NCI-H2227 (cell line): ENCODE measurements at regions not wholly inside any gene's neighbourhood (a gene's known extent, or its start where the extent isn't known, plus 50 kb on each side); places are given as distances from the start of the nearest gene placed in this dataset.
A peak's percentile ranks its signal among the peaks of the same experiment; 100 is the strongest.
"Not testable (repeated sequence)": the region's sequence is repeated elsewhere in the genome, so short reads cannot be mapped to it uniquely, and the experiment has no call there.

Experiments used
- DNase-seq: peaks from one replicate; lab custom pipeline; 2025; ENCODE audit not compliant: unreplicated experiment; lab: John Stamatoyannopoulos, UW

- DNase-seq, result no peak
Measured at GRCh38 chr2:12870692-12871091, 154.0 kb downstream of the TRIB2 start.

DNA sequence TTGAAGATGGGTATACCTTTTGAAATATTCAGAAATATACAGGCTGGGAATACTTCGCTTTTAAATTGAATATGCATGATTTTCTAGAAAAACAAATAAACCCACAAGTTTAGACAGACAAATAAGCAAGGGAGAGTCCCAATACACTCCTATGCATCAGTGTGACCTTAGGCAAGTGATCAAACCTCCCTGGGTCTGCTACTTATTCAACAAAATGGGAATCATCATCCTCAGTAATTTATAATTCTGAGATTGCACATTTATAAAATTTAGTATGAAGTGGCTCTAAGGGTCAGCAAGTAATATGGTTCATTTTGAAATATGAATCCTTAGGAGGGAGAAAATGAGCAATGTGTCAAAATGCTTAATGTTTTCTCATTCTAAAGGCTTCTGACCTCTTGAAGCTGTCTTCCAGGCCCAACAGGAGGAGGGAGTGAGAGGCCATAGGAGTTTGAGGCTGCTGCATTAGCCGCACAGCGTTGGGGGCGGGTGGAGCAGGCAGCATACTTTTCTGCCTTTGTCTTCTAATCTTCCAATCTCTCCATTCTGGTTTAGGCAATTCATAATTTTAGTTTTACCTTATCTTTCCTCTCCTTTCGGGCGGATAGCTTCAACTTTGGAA, 155.1 kb downstream of the TRIB2 start:
- DNase-seq, result no peak

DNA sequence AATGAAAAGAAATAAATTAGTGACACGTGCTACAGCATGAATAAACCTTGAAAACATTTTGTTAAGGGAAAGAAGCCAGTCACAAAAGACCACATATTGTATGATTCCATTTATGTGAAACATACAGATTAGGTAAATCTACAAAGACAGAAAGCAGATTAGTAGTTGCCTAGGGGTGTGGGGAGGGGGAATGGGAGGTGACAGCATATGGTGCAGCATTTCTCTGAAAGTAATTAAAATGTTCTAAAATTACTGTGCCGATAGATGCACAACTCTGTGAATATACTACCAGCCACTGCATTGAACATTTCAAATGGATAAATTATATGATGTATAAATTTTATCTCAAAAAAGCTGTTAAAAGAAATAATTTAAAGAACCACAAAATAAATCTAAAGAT, 161.0 kb downstream of the TRIB2 start:
- no peak for DNase-seq

GRCh38 chr2:12879649-12880048, 162.9 kb downstream of the TRIB2 start:
- no peak for DNase-seq

GRCh38 chr2:12881952-12882351, 165.2 kb downstream of the TRIB2 start:
- DNase-seq, result no peak

DNA sequence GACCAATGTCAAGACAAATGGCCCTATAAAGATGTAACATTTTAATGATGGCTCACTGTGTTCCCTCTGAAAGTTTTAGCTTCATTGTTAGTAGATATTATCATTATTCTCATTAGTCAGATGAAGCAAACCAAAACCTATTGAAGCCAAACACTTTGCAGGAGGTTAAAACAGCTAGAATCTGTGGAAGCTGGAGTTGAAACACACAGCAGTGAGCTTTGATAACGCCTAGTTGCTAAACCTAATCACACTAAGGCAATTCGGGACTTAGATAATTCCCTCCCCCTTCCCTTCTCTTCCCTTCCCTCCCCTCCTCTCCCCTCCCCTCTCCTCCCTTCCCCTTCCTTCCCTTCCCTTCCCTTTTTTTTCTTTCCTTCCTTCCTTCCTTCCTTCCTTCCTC, 165.7 kb downstream of the TRIB2 start:
- DNase-seq, result no peak

- DNase-seq, result no peak
Measured at GRCh38 chr2:12883906-12884305, 167.2 kb downstream of the TRIB2 start.

DNA sequence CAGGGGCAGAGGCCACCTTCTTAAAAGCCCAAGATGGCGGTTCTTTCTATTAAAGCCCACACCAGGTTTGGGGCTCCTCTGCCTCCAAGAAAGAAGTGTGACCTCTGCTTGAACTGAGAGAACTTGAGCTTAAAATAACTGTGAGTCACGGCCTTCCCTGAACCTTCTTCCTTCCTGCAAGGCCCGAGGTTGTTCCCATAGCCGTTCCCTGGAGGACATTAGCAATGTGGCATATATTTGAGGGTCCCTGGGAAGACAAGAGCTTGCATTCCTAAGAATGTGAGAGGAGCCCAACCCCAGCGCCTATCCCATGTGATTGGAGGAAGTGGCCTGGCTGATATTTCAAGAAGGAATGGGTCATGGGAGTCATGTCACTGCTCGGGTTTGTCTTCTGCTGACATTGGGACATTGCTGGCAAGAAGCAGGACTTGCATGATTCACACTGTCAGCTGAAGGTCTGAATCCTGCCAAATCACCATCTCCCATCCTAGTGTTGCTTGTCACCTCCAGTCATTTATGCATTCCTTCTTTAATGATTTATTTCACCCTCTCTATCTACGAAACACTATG, 168.1 kb downstream of the TRIB2 start:
- DNase-seq, result no peak

DNA sequence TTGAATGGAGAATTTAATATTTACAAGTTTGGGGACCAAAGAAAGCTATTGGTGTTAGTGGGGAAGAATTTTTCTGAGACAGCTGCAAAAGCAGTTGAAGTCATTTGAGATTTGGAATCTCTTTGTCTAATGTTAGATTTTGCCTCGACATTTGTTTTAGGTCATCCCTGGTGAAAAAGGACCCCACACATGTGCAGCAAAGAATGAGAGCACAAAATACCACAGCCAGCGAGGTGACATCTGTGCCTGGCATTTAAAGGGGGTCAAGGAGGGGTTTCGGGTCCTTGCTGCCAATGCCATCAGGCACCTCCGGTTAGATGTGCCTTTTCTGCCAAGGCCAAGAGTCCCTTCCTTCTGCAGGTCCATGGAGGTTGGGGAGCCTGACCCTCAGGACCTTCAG, 173.3 kb downstream of the TRIB2 start:
- DNase-seq, result no peak

DNA sequence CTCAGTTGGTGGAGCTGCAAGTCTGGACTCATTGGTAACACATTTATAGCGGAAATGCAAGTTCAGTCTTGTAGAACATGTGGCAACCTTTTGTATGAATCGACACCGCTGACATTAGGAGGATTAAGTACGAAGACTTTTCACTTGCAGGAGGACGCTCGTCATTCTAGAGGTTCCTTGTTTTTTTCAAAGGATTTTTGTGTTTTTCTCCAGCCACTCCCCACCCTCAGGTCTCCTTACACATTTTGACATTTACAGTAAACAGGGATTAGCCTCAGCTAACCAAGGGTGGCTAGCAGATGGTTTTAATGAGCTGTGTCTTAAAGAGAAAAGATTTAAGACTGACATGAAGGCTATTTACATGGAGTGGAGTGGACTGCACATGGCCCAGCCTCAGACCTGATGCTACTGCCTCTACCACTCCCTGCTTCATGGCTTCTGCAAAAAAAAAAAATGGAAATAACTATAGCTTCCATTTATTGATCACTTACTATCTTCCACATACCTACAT, 173.8 kb downstream of the TRIB2 start:
- no peak for DNase-seq

GRCh38 chr2:12895017-12895416, 178.3 kb downstream of the TRIB2 start:
- DNase-seq, result no peak

GRCh38 chr2:12896318-12896982, 179.7 kb downstream of the TRIB2 start:
- no peak for DNase-seq

DNA sequence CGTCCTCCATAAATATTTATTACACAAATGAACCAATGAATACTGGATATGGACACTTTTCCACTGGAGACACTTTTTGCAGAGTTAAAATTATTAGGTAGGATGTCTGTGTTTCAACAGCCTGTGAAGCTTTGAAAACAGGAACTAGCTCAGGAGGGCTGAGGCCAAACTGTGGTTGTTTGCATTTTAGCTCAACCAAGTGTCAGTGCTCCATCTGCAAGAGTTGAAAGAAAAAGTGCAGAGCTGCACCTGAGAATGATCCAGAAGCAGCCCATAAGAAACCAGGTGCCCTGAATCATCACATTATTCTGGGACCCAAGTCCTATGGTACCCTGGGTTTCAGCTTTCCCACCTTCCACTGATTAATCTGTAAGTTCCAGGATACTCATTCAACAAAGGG, 180.4 kb downstream of the TRIB2 start:
- no peak for DNase-seq

DNA sequence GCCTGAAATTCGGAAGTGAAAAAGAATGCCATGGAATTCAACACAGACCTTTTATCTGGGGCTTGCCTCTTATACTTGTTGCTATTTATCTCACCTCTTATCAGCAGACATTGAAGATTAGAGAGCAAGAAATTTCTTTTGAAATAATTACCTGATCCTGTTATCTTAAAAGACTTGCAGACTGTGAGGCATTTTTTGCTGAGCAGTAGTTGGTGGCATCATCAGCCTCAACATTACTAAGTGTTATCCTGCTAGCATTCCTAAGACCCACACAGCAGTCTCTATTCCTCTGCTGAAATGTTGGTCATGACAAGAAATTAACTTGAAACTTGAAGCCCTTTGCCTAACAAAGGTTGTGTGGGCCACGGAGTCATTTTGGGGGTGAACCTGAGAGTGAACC, 186.5 kb downstream of the TRIB2 start:
- DNase-seq, result no peak

DNA sequence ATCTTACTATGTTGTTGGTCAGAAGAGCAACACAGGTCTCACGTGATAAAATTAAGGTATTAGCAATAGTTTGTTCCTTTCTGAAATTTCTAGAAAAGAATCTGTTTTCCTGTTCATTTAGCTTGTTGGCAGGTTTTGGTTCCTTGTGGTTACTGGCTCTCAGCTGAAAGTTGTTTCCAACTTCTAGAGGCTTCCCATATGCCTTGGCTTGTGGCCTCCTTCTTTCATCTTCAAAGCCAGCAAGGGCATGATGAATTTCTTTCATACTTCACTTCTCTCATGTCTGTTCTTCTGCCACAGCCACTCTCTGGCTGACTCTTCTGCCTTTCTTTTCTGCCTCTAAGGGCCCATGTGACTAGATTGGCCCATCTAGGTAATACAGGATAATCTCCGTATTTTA, 193.7 kb downstream of the TRIB2 start:
- no peak for DNase-seq

- DNase-seq, result no peak
Measured at GRCh38 chr2:12915787-12916186, 199.1 kb downstream of the TRIB2 start.

- DNase-seq, result no peak
Measured at GRCh38 chr2:12918138-12918834, 201.6 kb downstream of the TRIB2 start.

DNA sequence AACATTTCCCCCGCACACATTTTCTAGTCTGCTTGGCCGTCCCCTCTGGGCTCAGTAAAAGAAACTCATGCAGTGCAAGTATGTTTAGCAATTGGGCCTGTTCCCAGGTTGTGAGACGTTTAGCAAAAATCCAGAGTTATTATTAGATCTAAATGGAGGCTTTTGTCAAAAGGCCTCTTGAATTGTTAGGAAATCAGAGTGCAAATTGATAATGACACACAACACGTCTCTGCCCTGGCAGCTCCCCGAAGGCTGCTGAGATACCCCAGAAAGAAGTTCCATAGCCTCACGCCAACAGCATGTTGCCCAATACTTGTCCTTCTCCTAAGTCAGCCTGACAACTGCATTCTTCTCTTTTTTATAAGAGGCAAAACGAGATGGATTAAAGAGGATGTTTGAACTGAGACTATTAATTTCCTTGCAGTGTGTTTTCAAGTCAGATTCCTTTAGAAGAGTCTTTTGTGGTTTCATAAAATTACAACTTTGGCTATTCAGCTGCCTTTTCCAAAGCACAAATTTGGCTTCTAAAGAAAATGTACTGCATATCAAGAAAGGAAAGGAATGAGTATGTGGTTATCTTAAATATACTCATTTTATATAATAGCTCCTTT, 202.2 kb downstream of the TRIB2 start:
- peak; percentile 27 for DNase-seq

DNA sequence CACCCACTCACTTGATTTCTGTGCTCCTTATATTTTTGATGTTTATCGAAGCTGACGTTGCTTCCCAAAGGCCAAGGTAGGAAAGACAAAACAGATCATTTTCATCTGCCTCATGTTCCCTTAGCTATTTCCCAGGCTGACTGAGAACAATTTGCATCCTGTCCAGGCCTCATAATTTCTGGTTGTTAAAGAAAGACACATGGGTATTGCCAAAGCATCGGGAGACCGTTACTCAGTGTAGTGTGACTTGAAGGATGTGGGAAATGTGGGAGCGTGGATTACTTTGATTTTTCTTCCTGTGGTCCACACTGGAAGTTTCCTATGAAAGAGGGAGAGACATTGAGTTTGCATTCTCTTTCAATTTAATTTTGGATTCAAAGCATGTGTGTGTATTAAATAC, 204.6 kb downstream of the TRIB2 start:
- DNase-seq, result no peak

GRCh38 chr2:12923907-12924610, 207.3 kb downstream of the TRIB2 start:
- no peak for DNase-seq

DNA sequence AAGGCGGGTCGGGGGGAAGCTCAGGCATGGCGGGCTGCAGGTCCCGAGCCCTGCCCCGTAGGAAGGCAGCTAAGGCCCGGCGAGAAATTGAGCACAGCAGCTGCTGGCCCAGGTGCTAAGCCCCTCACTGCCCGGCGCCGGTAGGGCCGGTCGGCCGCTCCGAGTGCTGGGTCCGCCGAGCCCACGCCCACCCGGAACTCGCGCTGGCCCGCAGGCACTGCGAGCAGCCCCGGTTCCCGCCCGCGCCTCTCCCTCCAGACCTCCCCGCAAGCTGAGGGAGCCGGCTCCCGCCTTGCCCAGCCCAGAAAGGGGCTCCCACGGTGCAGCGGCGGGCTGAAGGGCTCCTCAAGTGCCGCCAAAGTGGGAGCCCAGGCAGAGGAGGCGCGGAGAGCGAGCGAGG, 209.9 kb downstream of the TRIB2 start:
- DNase-seq, result not testable (repeated sequence)
